Neural cell (in vitro differentiated cells): ENCODE measurements at regions not wholly inside any gene's neighbourhood (a gene's known extent, or its start where the extent isn't known, plus 50 kb on each side); places are given as distances from the start of the nearest gene placed in this dataset.

Experiments used
- H2AFZ ChIP-seq: fragments of 200-600, 300-800 bp; sonication (generic), shearing (Covaris generic); 2 replicates; pipeline ENCODE4 v1.6.0; 2014; ENCODE audit warnings: low read depth, mild to moderate bottlenecking, antibody characterized with exemption, low read length, moderate library complexity
- H3F3A ChIP-seq: fragments of 200-600 bp; shearing (Covaris generic); 2 replicates; pipeline ENCODE4 v1.6.1; 2016; ENCODE audit warnings: mild to moderate bottlenecking, moderate library complexity, mixed read lengths, antibody characterized with exemption, low read length; ENCODE audit not compliant: insufficient read depth, poor library complexity, severe bottlenecking
- H3K27ac ChIP-seq: fragments of 200-600, 300-800 bp; sonication (generic), shearing (Covaris generic); 2 replicates; pipeline ENCODE4 v1.5.1; 2014; ENCODE audit warnings: mild to moderate bottlenecking, low read length, moderate library complexity
- H3K27me3 ChIP-seq: fragments of 300-800, 200-600 bp; sonication (generic), shearing (Covaris generic); 2 replicates; pipeline ENCODE4 v1.6.0; 2014; ENCODE audit warnings: mild to moderate bottlenecking, low read depth, low read length, moderate library complexity; ENCODE audit not compliant: insufficient read depth
- H3K36me3 ChIP-seq: fragments of 300-800, 200-600 bp; sonication (generic), shearing (Covaris generic); 2 replicates; pipeline ENCODE4 v1.5.1; 2014; ENCODE audit warnings: mild to moderate bottlenecking, antibody characterized with exemption, low read length, moderate library complexity; ENCODE audit not compliant: insufficient read depth
- H3K4me2 ChIP-seq: fragments of 300-800, 200-600 bp; sonication (generic), shearing (Covaris generic); 2 replicates; pipeline ENCODE4 v1.6.0; 2014; ENCODE audit warnings: mild to moderate bottlenecking, low read length
- H3K4me3 ChIP-seq: fragments of 300-800, 200-600 bp; sonication (generic), shearing (Covaris generic); 2 replicates; pipeline ENCODE4 v1.5.1; 2014; ENCODE audit warnings: mild to moderate bottlenecking, low read length, moderate library complexity
- H3K79me2 ChIP-seq: fragments of 200-600 bp; shearing (Covaris generic); replicated peaks from 2 replicates; pipeline ENCODE4 v1.6.0; 2014; ENCODE audit warnings: mild to moderate bottlenecking, low read length, moderate library complexity; ENCODE audit not compliant: insufficient read depth
- H3K9ac ChIP-seq: fragments of 300-800, 200-600 bp; sonication (generic), shearing (Covaris generic); 2 replicates; pipeline ENCODE4 v1.6.1; 2016; ENCODE audit warnings: mild to moderate bottlenecking, low read length, mixed read lengths
- H3K9me2 ChIP-seq: fragments of 200-600 bp; shearing (Covaris generic); 2 replicates; pipeline ENCODE4 v1.6.1; 2016; ENCODE audit warnings: mild to moderate bottlenecking, low read length, mixed read lengths; ENCODE audit not compliant: insufficient read depth
- H3K9me3 ChIP-seq: fragments of 200-600, 300-800 bp; sonication (generic), shearing (Covaris generic); 2 replicates; pipeline ENCODE4 v1.6.1; 2016; ENCODE audit warnings: mild to moderate bottlenecking, mixed run types, low read length, moderate library complexity, mixed read lengths
- H4K20me1 ChIP-seq: fragments of 200-600 bp; shearing (Covaris generic); 2 replicates; pipeline ENCODE4 v1.6.1; 2016; ENCODE audit warnings: mild to moderate bottlenecking, mixed run types; ENCODE audit not compliant: insufficient read depth
- CTCF ChIP-seq: fragments of 450-650 bp; IDR thresholded peaks from 2 replicates; pipeline ENCODE4 v1.5.1; 2014; ENCODE audit warnings: antibody characterized with exemption, mild to moderate bottlenecking, moderate library complexity; ENCODE audit not compliant: poor library complexity, severe bottlenecking
- EP300 ChIP-seq: fragments of 450-650 bp; conservative IDR thresholded peaks from 2 replicates; pipeline ENCODE4 v1.6.1; 2014; ENCODE audit warnings: antibody characterized with exemption, mild to moderate bottlenecking, moderate library complexity; ENCODE audit not compliant: poor library complexity, severe bottlenecking
- EZH2 ChIP-seq: fragments of 200-600, 300-800 bp; shearing (Covaris generic), sonication (generic); IDR thresholded peaks from 2 replicates; pipeline ENCODE4 v1.6.1; 2014; ENCODE audit warnings: antibody characterized with exemption, low read length, borderline replicate concordance, mild to moderate bottlenecking; ENCODE audit not compliant: insufficient read depth, poor library complexity, severe bottlenecking
- MXI1 ChIP-seq: fragments of 450-650 bp; conservative IDR thresholded peaks from 2 replicates; pipeline ENCODE4 v1.6.1; 2014; ENCODE audit warnings: antibody characterized with exemption, mild to moderate bottlenecking; ENCODE audit not compliant: poor library complexity, severe bottlenecking
- POLR2AphosphoS5 ChIP-seq: IDR thresholded peaks from 2 replicates; pipeline ENCODE4 v1.6.1; 2012
- RAD21 ChIP-seq: fragments of 450-650 bp; conservative IDR thresholded peaks from 2 replicates; pipeline ENCODE4 v1.6.1; 2014; ENCODE audit warnings: antibody characterized with exemption, mild to moderate bottlenecking, moderate library complexity
- REST ChIP-seq: IDR thresholded peaks from 2 replicates; pipeline ENCODE4 v1.6.1; 2012; ENCODE audit warnings: borderline replicate concordance
- SMC3 ChIP-seq: fragments of 450-650 bp; conservative IDR thresholded peaks from 2 replicates; pipeline ENCODE4 v1.6.1; 2014; ENCODE audit warnings: antibody characterized with exemption, mild to moderate bottlenecking, moderate library complexity; ENCODE audit not compliant: poor library complexity
- TAF1 ChIP-seq: IDR thresholded peaks from 2 replicates; pipeline ENCODE4 v1.6.1; 2012; ENCODE audit warnings: low read depth

GRCh38 chr4:166531703-166532102 is 658.7 kb downstream of the TLL1 start:
- Histone ChIP-seq H3K27ac (no peak overlapping the region), H3K9me3 (no peaks in the 10 kb centered on the region)

GRCh38 chr4:166535865-166536264 is 662.8 kb downstream of the TLL1 start:
- no peak overlapping the region for H3K9ac ChIP-seq
- H3K27ac ChIP-seq = no peak overlapping the region
- H3K27me3 ChIP-seq = no peaks in the 10 kb centered on the region
- no peak overlapping the region for H3K4me2 ChIP-seq
- no peaks in the 10 kb centered on the region for H3F3A ChIP-seq
- H3K9me2 ChIP-seq = no peaks in the 10 kb centered on the region
- no peak overlapping the region for H3K4me3 ChIP-seq
- H2AFZ ChIP-seq = no peak overlapping the region
- no peaks in the 10 kb centered on the region for H3K36me3 ChIP-seq
- no peaks in the 10 kb centered on the region for H4K20me1 ChIP-seq
- no peaks in the 10 kb centered on the region for H3K79me2 ChIP-seq
- TF ChIP-seq EP300 (no peak), MXI1 (no peak), TAF1 (no peak), SMC3 (no peak), REST (no peak), POLR2AphosphoS5 (no peak), CTCF (no peak), RAD21 (no peak), EZH2 (no peak)
- H3K9me3 ChIP-seq = no peaks in the 10 kb centered on the region

More at GRCh38 chr4:166531703-166532102, 658.7 kb downstream of the TLL1 start:
- Histone ChIP-seq H3K4me2 (no peak overlapping the region), H3K79me2 (no peaks in the 10 kb centered on the region), H4K20me1 (no peaks in the 10 kb centered on the region), H3K9ac (no peak overlapping the region), H3K4me3 (no peak overlapping the region), H2AFZ (no peak overlapping the region), H3K9me2 (no peaks in the 10 kb centered on the region), H3K27me3 (no peaks in the 10 kb centered on the region), H3K36me3 (no peaks in the 10 kb centered on the region), H3F3A (no peaks in the 10 kb centered on the region)
- TF ChIP-seq REST (no peak), RAD21 (no peak), EZH2 (no peak), TAF1 (no peak)
